Endothelial cell of umbilical vein (primary cell): ENCODE measurements at regions not wholly inside any gene's neighbourhood (a gene's known extent, or its start where the extent isn't known, plus 50 kb on each side); places are given as distances from the start of the nearest gene placed in this dataset.

Experiments
- CTCF ChIP-seq, 2 donors: IDR thresholded peaks; 1 replicate in 1 of 2; 2 replicates in 1 of 2; pipeline ENCODE4 v1.5.1; 2011; ENCODE audit warnings: low read length in 2 of 2, mild to moderate bottlenecking in 2 of 2, moderate library complexity in 2 of 2, control low read depth in 1 of 2, inconsistent platforms in 1 of 2, low read depth in 1 of 2; ENCODE audit not compliant: insufficient read depth in 1 of 2; ENCODE audit errors: extremely low read depth in 1 of 2
- POLR2AphosphoS5 ChIP-seq: IDR thresholded peaks from 2 replicates; pipeline ENCODE4 v1.6.1; 2012; ENCODE audit warnings: low read depth, mild to moderate bottlenecking, control low read depth, low read length, moderate library complexity; ENCODE audit not compliant: insufficient read depth

GRCh38 chr12:33581613-33582122, 142.0 kb upstream of the SYT10 start:
- TF ChIP-seq POLR2AphosphoS5 (no peak), CTCF (IDR thresholded peaks at IDR 0.05; ENCODE audit: extremely low read depth in 1 of 2, insufficient read depth in 1 of 2, low read depth in 1 of 2, low read length in 2 of 2) (no peak)
